RWPE2 (cell line): ENCODE measurements at regions not wholly inside any gene's neighbourhood (a gene's known extent, or its start where the extent isn't known, plus 50 kb on each side); places are given as distances from the start of the nearest gene placed in this dataset.

Experiments used
- ATAC-seq: fragments of 200-7000 bp; cut with Tn5 transposase; 3 replicates; pipeline ENCODE4 v1.9.1; 2021; ENCODE audit warnings: low read depth
- DNase-seq: peaks from one replicate; pipeline ENCODE4 v3.0.0-alpha.2; 2020; ENCODE audit warnings: low spot score
- H3K27ac ChIP-seq: fragments of 450-650 bp; 2 replicates; pipeline ENCODE4 v1.5.1; 2017; ENCODE audit warnings: mild to moderate bottlenecking; ENCODE audit not compliant: poor library complexity, severe bottlenecking
- H3K27me3 ChIP-seq: fragments of 250-450 bp; sonication (Bioruptor Pico); 2 replicates; pipeline ENCODE4 v1.5.1; 2021; ENCODE audit warnings: mild to moderate bottlenecking, moderate library complexity; ENCODE audit not compliant: insufficient read depth, poor library complexity, severe bottlenecking
- H3K36me3 ChIP-seq: fragments of 250-450 bp; sonication (Bioruptor Pico); 2 replicates; pipeline ENCODE4 v1.5.1; 2020; ENCODE audit warnings: low read depth, mild to moderate bottlenecking, moderate library complexity
- H3K4me1 ChIP-seq: fragments of 250-450 bp; sonication (Bioruptor Pico); 2 replicates; pipeline ENCODE4 v1.5.1; 2021; ENCODE audit warnings: mild to moderate bottlenecking, moderate library complexity; ENCODE audit not compliant: insufficient read depth, poor library complexity, severe bottlenecking
- H3K4me3 ChIP-seq: fragments of 250-450 bp; sonication (Bioruptor Pico); 2 replicates; pipeline ENCODE4 v1.5.1; 2021; ENCODE audit warnings: mild to moderate bottlenecking, moderate library complexity; ENCODE audit not compliant: severe bottlenecking
- H3K9me3 ChIP-seq: fragments of 250-450 bp; sonication (Bioruptor Pico); 2 replicates; pipeline ENCODE4 v1.5.1; 2021; ENCODE audit warnings: mild to moderate bottlenecking, moderate library complexity; ENCODE audit not compliant: severe bottlenecking
- TF ChIP-seq, protein P1 (sequence below): fragments of 450-650 bp; IDR thresholded peaks from one replicate; pipeline ENCODE4 v1.5.1; 2017; ENCODE audit warnings: mild to moderate bottlenecking, moderate library complexity; ENCODE audit not compliant: poor library complexity, severe bottlenecking

DNA sequence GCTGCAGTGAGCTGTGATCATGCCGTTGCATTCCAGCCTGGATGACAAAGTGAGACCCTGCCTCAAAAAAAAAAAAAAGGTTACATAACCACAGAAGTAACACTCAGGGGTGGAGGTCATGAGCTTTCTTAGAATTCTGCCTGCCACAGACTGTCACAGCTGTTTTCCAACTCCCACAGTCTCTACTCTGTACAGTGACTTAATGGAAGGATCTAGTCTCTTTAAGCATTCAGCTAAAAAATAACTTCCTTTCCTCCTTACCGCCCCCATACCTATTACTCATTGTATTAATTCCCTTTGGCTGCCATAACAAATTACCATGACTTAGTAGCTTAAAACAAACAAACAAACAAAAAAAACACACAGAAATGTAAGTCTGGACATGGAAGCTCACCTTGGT is 99.6 kb upstream of the UBE2E1 start:
- no peak overlapping the region for H3K27ac ChIP-seq
- no peak for ATAC-seq
- H3K4me3 ChIP-seq: no peak overlapping the region
- no peaks in the 10 kb centered on the region for H3K27me3 ChIP-seq
- no peaks in the 10 kb centered on the region for H3K9me3 ChIP-seq
- no peaks in the 10 kb centered on the region for H3K36me3 ChIP-seq
- TF ChIP-seq, protein P1, sequence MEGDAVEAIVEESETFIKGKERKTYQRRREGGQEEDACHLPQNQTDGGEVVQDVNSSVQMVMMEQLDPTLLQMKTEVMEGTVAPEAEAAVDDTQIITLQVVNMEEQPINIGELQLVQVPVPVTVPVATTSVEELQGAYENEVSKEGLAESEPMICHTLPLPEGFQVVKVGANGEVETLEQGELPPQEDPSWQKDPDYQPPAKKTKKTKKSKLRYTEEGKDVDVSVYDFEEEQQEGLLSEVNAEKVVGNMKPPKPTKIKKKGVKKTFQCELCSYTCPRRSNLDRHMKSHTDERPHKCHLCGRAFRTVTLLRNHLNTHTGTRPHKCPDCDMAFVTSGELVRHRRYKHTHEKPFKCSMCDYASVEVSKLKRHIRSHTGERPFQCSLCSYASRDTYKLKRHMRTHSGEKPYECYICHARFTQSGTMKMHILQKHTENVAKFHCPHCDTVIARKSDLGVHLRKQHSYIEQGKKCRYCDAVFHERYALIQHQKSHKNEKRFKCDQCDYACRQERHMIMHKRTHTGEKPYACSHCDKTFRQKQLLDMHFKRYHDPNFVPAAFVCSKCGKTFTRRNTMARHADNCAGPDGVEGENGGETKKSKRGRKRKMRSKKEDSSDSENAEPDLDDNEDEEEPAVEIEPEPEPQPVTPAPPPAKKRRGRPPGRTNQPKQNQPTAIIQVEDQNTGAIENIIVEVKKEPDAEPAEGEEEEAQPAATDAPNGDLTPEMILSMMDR: no peak
- DNase-seq: no peak
- peaks cover 3% of the 10 kb centered on the region for H3K4me1 ChIP-seq

DNA sequence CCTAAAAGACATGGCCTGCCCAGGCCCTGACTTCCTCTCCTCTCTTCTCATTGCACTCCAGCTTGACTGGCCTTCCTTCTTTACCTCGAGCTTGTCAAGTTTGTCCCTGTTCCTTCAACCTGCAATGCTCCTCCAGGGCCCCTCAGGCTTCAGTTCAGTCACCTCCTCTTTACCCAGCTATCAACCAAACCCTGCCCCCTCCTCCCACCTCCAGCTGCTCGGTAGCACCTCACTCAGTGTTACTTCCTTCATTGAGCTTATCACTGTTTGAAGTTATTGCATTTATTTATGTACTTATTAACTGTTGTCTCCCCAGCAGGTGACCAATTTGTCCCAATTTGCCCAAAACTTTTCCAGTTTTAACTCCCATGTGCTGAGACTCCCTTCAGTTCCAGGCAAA is 95.8 kb upstream of the UBE2E1 start:
- H3K4me1 ChIP-seq: no peaks in the 10 kb centered on the region
- H3K27me3 ChIP-seq: no peaks in the 10 kb centered on the region
- no peaks in the 10 kb centered on the region for H3K9me3 ChIP-seq
- no peaks in the 10 kb centered on the region for H3K36me3 ChIP-seq
- DNase-seq (no peak), ATAC-seq (no peak)
- no peak overlapping the region for H3K4me3 ChIP-seq
- H3K27ac ChIP-seq: no peak overlapping the region
- TF ChIP-seq, protein P1: no peak

DNA sequence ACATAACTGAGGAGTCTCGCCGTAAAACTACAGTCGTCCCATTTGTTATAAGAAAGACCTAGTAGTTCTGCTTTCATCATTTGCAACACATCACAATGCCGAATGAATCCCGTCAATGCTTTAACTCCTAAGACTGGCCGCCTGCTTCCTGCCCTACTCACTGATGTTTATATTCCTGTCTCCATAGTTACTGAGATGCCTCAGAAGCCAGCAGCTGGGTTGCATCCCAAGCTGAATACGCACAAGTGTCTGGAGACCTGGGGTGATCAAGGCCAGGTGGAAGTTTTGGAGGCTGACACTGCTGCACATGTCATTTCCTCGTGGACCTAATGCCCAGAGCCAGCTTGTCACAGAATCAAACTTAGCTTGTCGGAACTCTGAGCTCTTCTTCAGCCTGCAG is 95.2 kb upstream of the UBE2E1 start:
- H3K36me3 ChIP-seq: no peaks in the 10 kb centered on the region
- H3K27me3 ChIP-seq: no peaks in the 10 kb centered on the region
- ATAC-seq (no peak), DNase-seq (no peak)
- TF ChIP-seq, protein P1: no peak
- H3K4me1 ChIP-seq: no peaks in the 10 kb centered on the region
- no peak overlapping the region for H3K4me3 ChIP-seq
- H3K27ac ChIP-seq: no peak overlapping the region
- no peaks in the 10 kb centered on the region for H3K9me3 ChIP-seq

DNA sequence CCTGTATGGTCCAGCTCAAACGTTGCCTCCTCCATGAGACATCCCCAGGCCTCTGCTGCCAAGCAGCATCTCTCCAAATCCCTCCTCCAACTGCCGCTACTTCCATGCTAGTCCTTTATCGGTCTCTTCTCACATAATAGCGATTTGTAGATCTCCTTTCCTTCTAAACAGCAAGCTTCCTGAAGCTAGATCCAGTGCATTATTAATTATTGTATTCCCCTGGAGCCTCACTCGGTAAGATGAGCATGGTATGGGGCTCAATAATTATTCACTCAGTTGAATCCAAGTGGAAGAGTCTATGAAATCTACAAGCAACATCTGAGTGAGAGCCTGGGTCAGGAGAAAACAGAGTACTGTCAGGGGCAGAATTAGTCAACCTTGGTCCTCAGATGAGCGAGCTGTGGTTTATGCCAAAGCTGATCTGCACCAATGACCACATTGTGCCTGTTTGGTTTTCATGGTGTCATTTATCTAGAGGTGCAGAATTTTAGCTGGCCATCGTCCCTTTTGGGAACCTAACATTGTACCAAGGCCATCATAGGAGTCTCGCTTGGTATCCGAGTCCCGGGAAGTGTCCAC is 93.8 kb upstream of the UBE2E1 start:
- Histone ChIP-seq H3K4me3 (no peak overlapping the region), H3K36me3 (no peaks in the 10 kb centered on the region), H3K4me1 (no peaks in the 10 kb centered on the region), H3K9me3 (no peaks in the 10 kb centered on the region), H3K27me3 (no peaks in the 10 kb centered on the region), H3K27ac (no peak overlapping the region)
- ATAC-seq (no peak), DNase-seq (no peak)
- TF ChIP-seq, protein P1: no peak

DNA sequence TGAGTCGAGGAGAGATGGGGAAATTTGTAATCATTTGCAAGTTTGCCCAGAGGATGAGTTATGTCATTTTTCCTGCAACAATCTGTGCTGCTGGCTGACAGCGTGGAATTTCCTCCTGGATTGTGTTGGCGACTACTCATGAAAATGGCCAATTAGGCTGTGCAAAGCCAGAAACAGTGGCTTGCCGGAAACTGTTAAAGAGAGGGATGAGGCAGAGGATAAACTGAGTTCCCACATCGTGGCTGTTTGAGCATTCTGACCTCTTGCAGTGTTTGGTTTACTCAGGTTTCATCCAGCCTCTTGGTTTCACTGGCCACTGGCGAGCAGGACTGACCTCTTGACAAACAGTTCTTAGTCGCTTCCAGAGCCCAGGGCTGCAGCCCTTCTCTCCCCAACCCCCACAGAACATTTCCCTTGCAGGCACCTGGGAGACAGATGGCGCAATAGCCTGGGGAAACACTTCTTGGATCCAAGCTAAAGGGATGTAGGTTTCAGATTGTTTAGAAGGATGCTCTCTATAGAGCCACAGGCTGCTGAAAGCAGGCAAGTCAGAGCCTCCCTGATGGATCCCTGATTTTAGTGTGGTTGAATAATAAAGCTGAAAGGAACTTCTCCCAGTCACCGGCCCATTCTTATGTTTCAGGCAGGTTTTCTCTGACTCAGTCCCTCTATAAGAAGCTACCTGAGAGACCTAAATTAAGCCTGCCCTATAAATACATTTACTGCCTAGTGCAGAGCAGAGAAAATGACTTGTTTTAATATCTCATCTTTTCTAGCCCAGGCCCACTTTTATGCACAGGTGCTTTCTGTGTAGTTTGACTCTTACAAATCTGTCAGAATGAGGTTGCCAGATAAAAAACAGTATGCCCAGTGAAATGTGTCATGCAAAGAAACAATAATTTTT is 92.8 kb upstream of the UBE2E1 start:
- TF ChIP-seq, protein P1: peak; percentile 10
- H3K36me3 ChIP-seq: no peaks in the 10 kb centered on the region
- no peaks in the 10 kb centered on the region for H3K9me3 ChIP-seq
- H3K4me1 ChIP-seq: no peaks in the 10 kb centered on the region
- peak; percentile 41 for ATAC-seq
- no peak overlapping the region for H3K27ac ChIP-seq
- H3K4me3 ChIP-seq: no peak overlapping the region
- no peaks in the 10 kb centered on the region for H3K27me3 ChIP-seq
- no peak for DNase-seq
